Astrocyte (in vitro differentiated cells and primary cell): ENCODE measurements at regions not wholly inside any gene's neighbourhood (a gene's known extent, or its start where the extent isn't known, plus 50 kb on each side); places are given as distances from the start of the nearest gene placed in this dataset.
A peak's percentile ranks its signal among the peaks of the same experiment; 100 is the strongest.

ENCODE experiments used
- DNase-seq: peaks from one replicate; pipeline ENCODE4 v3.0.0-alpha.2; 2010; ENCODE audit warnings: low read depth
- FAIRE-seq: peaks from 2 replicates; lab custom pipeline; 2011; peaks lifted over from hg19 to GRCh38; lab: Jason Lieb, UNC
- H2AFZ ChIP-seq: 2 replicates; pipeline ENCODE4 v1.6.0; 2012; ENCODE audit warnings: low read depth, low read length, inconsistent platforms
- H3K27ac ChIP-seq: 2 replicates; pipeline ENCODE4 v1.5.1; 2011; ENCODE audit warnings: low read depth, low read length, inconsistent platforms
- H3K27me3 ChIP-seq: 2 replicates; pipeline ENCODE4 v1.6.0; 2011; ENCODE audit warnings: low read length, inconsistent platforms; ENCODE audit not compliant: insufficient read depth
- H3K36me3 ChIP-seq: 2 replicates; pipeline ENCODE4 v1.5.1; 2011; ENCODE audit warnings: low read length, inconsistent platforms; ENCODE audit not compliant: insufficient read depth
- H3K4me1 ChIP-seq: 2 replicates; pipeline ENCODE4 v1.5.1; 2011; ENCODE audit warnings: low read length, inconsistent platforms; ENCODE audit not compliant: insufficient read depth
- H3K4me2 ChIP-seq: 2 replicates; pipeline ENCODE4 v1.6.0; 2012; ENCODE audit warnings: low read length, inconsistent platforms
- H3K4me3 ChIP-seq: 2 replicates; pipeline ENCODE4 v1.5.1; 2011; ENCODE audit warnings: low read depth, mild to moderate bottlenecking, low read length, inconsistent platforms; ENCODE audit not compliant: insufficient read depth
- H3K79me2 ChIP-seq: 2 replicates; pipeline ENCODE4 v1.6.0; 2012; ENCODE audit warnings: mild to moderate bottlenecking, low read length, inconsistent platforms; ENCODE audit not compliant: insufficient read depth
- H3K9ac ChIP-seq: 2 replicates; pipeline ENCODE4 v1.6.0; 2012; ENCODE audit warnings: mild to moderate bottlenecking, low read length, inconsistent platforms
- H3K9me3 ChIP-seq: 2 replicates; pipeline ENCODE4 v1.5.1; 2012; ENCODE audit warnings: low read depth, mild to moderate bottlenecking, low read length, inconsistent platforms; ENCODE audit not compliant: insufficient read depth
- H4K20me1 ChIP-seq: 2 replicates; pipeline ENCODE4 v1.6.0; 2012; ENCODE audit warnings: low read length, inconsistent platforms; ENCODE audit not compliant: insufficient read depth
- H3K27ac Mint-ChIP-seq: one replicate; pipeline ENCODE4 v1.8.0; 2021; ENCODE audit warnings: mild to moderate bottlenecking, mixed read lengths; ENCODE audit not compliant: unreplicated experiment
- H3K27me3 Mint-ChIP-seq: one replicate; pipeline ENCODE4 v1.8.0; 2021; ENCODE audit warnings: low read depth, mixed read lengths; ENCODE audit not compliant: unreplicated experiment
- H3K36me3 Mint-ChIP-seq: one replicate; pipeline ENCODE4 v1.8.0; 2021; ENCODE audit warnings: low read depth, mixed read lengths; ENCODE audit not compliant: unreplicated experiment
- H3K4me1 Mint-ChIP-seq: one replicate; pipeline ENCODE4 v1.8.0; 2021; ENCODE audit warnings: low read depth, mixed read lengths; ENCODE audit not compliant: unreplicated experiment
- H3K4me3 Mint-ChIP-seq: one replicate; pipeline ENCODE4 v1.8.0; 2021; ENCODE audit warnings: mild to moderate bottlenecking, moderate library complexity, mixed read lengths; ENCODE audit not compliant: unreplicated experiment
- H3K9me3 Mint-ChIP-seq: one replicate; pipeline ENCODE4 v1.8.0; 2021; ENCODE audit warnings: mild to moderate bottlenecking, mixed read lengths; ENCODE audit not compliant: unreplicated experiment
- CTCF ChIP-seq: IDR thresholded peaks from 2 replicates; pipeline ENCODE4 v1.5.1; 2011; ENCODE audit warnings: low read depth, mild to moderate bottlenecking, inconsistent platforms, low read length, moderate library complexity; ENCODE audit not compliant: insufficient read depth
- EZH2 ChIP-seq: IDR thresholded peaks from 2 replicates; pipeline ENCODE4 v1.6.1; 2012; ENCODE audit warnings: mild to moderate bottlenecking, low read length, inconsistent platforms; ENCODE audit not compliant: insufficient read depth

- Histone ChIP-seq H4K20me1 (no peaks in the 10 kb centered on the region), H2AFZ (no peak overlapping the region), H3K4me3 (no peak overlapping the region), H3K4me2 (no peak overlapping the region), H3K27me3 (no peaks in the 10 kb centered on the region), H3K4me1 (peaks cover 8% of the 10 kb centered on the region), H3K27ac (no peak overlapping the region), H3K36me3 (no peaks in the 10 kb centered on the region), H3K9ac (no peak overlapping the region), H3K9me3 (peaks cover 3% of the 10 kb centered on the region), H3K79me2 (no peaks in the 10 kb centered on the region)
- peaks cover 3% of the 10 kb centered on the region for H3K9me3 Mint-ChIP-seq
- H3K4me1 Mint-ChIP-seq: peaks cover 32% of the 10 kb centered on the region
- H3K27me3 Mint-ChIP-seq: no peaks in the 10 kb centered on the region
- no peak for FAIRE-seq
- TF ChIP-seq EZH2: no peak
- TF ChIP-seq CTCF: no peak
- no peaks in the 10 kb centered on the region for H3K36me3 Mint-ChIP-seq
- no peak overlapping the region for H3K27ac Mint-ChIP-seq
- DNase-seq: peak; percentile 30
- no peak overlapping the region for H3K4me3 Mint-ChIP-seq
Observed at GRCh38 chr2:105593221-105593967, 151.3 kb upstream of the NCK2 start.

GRCh38 chr2:105592288-105592687, 152.4 kb upstream of the NCK2 start:
- Histone ChIP-seq H3K36me3 (no peaks in the 10 kb centered on the region), H2AFZ (no peak overlapping the region), H3K27ac (no peak overlapping the region), H3K9me3 (peaks cover 3% of the 10 kb centered on the region), H3K4me2 (no peak overlapping the region), H3K4me3 (no peak overlapping the region), H3K9ac (no peak overlapping the region), H3K79me2 (no peaks in the 10 kb centered on the region), H3K4me1 (peaks cover 8% of the 10 kb centered on the region), H3K27me3 (no peaks in the 10 kb centered on the region), H4K20me1 (no peaks in the 10 kb centered on the region)
- Mint-ChIP-seq H3K4me3 (no peak overlapping the region), H3K36me3 (no peaks in the 10 kb centered on the region), H3K9me3 (peaks cover 3% of the 10 kb centered on the region), H3K27me3 (no peaks in the 10 kb centered on the region), H3K4me1 (peaks cover 23% of the 10 kb centered on the region), H3K27ac (peak overlapping the region; percentile 38)
- DNase-seq (peak; percentile 3), FAIRE-seq (no peak)
- no peak for TF ChIP-seq EZH2
- TF ChIP-seq CTCF: no peak
